ENCODE measurements at regions not wholly inside any gene's neighbourhood (a gene's known extent, or its start where the extent isn't known, plus 50 kb on each side); places are given as distances from the start of the nearest gene placed in this dataset.
"Not testable (repeated sequence)": the region's sequence is repeated elsewhere in the genome, so short reads cannot be mapped to it uniquely, and the experiment has no call there.

DNA sequence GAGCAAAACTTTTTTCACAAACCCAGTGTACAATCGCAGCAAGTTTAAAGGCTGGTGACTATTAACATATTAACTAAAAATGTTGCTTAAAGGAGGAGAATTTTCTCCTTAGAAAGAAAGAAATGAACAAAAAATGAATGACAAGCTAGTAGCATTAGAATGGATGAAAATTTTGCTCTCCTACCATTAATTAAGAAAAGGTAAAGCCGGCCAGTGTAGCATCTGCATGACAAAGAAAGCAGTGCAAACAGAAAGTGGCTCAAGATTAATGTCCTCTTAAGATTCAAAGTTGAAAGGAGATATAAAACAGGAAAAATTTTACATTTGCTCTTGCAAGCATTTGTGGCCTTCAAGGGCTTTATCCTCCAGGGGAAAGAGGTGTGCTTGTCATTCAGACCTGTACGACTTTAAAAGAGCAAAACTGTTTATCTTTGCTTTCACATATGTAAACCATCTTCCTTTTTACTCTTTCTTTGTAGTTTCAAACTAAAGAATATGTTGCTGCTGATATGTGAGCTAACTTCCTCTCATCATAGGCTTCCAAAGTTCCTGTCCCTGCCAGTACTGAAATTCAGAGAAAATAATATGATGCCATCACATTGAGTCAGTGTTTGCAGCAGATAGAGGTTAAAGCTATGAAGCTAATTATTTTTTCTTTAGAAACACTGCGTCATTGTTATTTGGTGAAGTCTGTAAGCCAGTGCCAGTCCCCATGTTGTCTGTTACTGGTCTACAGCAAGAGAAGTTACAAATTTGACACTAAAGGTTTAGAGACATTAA lies 439.1 kb upstream of the GRM7 start:
- H3K4me3 ChIP-seq (ENCODE audit: low read length) = no peak overlapping the region
- TF ChIP-seq, protein P1, sequence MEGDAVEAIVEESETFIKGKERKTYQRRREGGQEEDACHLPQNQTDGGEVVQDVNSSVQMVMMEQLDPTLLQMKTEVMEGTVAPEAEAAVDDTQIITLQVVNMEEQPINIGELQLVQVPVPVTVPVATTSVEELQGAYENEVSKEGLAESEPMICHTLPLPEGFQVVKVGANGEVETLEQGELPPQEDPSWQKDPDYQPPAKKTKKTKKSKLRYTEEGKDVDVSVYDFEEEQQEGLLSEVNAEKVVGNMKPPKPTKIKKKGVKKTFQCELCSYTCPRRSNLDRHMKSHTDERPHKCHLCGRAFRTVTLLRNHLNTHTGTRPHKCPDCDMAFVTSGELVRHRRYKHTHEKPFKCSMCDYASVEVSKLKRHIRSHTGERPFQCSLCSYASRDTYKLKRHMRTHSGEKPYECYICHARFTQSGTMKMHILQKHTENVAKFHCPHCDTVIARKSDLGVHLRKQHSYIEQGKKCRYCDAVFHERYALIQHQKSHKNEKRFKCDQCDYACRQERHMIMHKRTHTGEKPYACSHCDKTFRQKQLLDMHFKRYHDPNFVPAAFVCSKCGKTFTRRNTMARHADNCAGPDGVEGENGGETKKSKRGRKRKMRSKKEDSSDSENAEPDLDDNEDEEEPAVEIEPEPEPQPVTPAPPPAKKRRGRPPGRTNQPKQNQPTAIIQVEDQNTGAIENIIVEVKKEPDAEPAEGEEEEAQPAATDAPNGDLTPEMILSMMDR (conservative IDR thresholded peaks at IDR 0.05; ENCODE audit: low read depth, low read length) = no peak
- DNase-seq (ENCODE audit: low read depth) = no peak

DNA sequence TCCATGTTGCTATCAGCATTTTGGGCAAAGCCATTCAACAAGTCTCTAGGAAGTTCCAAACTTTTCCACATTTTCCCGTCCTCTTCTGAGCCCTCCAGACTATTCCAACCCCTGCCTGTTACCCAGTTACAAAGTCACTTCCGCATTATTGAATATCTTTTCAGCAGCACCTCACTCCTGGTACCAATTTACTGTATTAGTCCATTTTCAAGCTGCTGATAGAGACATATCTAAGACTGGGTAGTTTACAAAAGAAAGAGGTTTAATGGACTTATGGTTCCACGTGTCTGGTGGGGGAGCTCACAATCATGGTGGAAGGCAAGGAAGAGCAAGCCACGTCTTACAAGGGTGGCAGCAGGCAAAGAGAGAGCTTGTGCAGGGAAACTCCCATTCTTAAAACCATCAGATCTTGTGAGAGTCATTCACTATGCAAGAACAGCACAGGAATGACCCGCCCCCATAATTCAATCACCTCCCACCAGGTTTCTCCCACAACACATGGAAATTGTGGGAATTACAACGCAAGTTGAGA lies 435.6 kb upstream of the GRM7 start:
- no peak overlapping the region for H3K4me3 ChIP-seq (ENCODE audit: low read length)
- TF ChIP-seq, protein P1 (conservative IDR thresholded peaks at IDR 0.05; ENCODE audit: low read depth, low read length) = no peak
- DNase-seq (ENCODE audit: low read depth) = no peak

DNA sequence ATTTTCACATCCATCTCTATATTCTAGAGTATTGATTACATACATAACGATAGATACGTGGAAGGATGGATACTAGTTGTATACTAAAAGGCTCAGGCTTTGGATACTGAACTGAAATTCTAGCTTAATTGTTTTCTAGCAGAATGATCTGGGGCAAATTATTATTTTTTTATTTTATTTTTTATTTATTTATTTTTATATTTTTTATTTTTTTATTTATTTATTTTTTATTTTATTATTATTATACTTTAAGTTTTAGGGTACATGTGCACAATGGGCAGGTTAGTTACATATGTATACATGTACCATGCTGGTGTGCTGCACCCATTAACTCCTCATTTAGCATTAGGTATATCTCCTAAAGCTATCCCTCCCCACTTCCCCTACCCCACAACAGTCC lies 432.6 kb upstream of the GRM7 start:
- DNase-seq (ENCODE audit: low read depth); H3K4me3 ChIP-seq (ENCODE audit: low read length): not testable (repeated sequence)

DNA sequence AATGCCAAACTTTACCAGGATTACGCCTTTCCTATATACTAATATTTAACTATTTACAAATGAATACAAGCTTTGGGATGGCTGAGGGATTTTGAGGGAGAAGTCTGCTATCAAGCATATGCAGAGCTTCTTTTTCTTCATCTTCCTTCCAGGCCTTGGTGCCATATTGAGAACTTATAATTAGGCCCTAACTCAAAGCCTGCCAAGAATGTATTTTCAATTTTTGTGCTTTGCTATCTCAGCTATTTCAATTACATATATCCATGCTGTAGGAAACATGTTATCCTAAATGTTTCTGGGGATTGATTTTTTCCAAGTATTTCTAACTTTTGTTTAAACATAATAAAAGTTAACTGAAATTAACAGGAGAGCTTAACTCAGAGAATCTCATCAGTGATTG lies 425.0 kb upstream of the GRM7 start:
- DNase-seq (ENCODE audit: low read depth) = no peak

DNA sequence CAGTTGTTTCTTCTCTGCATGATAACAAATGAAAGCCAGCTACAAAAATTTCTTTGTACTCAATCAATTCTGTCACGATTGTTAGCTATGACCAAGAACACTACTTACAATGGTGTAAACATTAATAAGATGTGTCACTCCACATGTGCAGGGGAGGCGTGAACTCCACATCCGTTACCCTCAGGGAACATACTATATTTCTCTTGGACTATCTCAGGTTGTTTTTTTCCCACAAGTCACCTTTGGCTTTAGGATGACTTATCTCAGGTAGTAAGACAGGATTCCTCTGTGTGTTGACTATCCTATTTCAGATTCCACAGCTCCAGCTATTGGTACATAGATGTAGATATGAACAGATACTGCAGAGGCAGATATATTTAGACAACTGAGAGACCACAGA lies 423.3 kb upstream of the GRM7 start:
- TF ChIP-seq, protein P1 (conservative IDR thresholded peaks at IDR 0.05; ENCODE audit: low read depth, low read length) = no peak
- no peak for DNase-seq (ENCODE audit: low read depth)
- H3K4me3 ChIP-seq (ENCODE audit: low read length) = no peak overlapping the region

More for the DNA sequence above, 425.0 kb upstream of the GRM7 start:
- TF ChIP-seq, protein P1 (conservative IDR thresholded peaks at IDR 0.05; ENCODE audit: low read depth, low read length) = no peak
- H3K4me3 ChIP-seq (ENCODE audit: low read length) = no peak overlapping the region

DNA sequence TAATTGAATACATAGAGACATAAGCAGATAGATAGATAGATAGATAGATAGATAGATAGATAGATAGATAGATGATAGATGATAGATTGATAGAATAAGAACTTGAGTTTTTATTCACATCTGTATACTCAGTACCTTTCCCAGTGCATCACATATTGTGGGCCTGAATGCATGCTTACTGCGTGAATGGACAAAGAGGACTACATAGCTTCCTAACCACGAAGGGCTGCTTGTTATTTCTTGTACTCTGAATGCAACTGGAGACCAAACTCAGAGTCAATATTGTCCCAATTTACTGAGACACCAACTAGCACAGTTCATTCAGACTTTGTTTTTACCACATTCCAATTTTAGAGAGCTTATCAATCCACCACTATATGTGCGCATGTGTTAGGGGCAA lies 422.9 kb upstream of the GRM7 start:
- TF ChIP-seq, protein P1 (conservative IDR thresholded peaks at IDR 0.05; ENCODE audit: low read depth, low read length) = no peak
- no peak overlapping the region for H3K4me3 ChIP-seq (ENCODE audit: low read length)
- no peak for DNase-seq (ENCODE audit: low read depth)

DNA sequence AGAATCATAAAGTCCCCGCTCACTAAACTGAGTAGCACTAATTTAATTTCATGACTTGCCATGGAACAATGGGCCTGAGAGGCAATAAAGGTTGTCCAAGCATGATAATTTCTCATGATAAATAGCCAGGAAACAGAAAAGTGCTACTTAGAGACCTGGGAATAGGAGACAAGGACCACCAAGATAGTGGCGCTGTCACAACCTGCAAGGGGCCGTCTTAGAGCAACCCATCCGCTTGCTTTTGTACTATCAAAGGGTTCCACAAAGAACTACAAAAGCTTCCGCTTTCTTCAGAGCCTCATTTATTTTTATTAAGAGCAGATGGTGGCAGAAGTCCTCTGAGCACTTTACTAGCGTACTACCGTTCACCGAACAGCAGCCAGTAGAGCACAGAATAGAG lies 421.7 kb upstream of the GRM7 start:
- no peak for DNase-seq (ENCODE audit: low read depth)
- H3K4me3 ChIP-seq (ENCODE audit: low read length) = no peak overlapping the region
- TF ChIP-seq, protein P1 (conservative IDR thresholded peaks at IDR 0.05; ENCODE audit: low read depth, low read length) = no peak
